Spinal cord (tissue), 9 donors: ENCODE measurements at regions not wholly inside any gene's neighbourhood (a gene's known extent, or its start where the extent isn't known, plus 50 kb on each side); places are given as distances from the start of the nearest gene placed in this dataset.
A peak's percentile ranks its signal among the peaks of the same experiment; 100 is the strongest.
"Not testable (repeated sequence)": the region's sequence is repeated elsewhere in the genome, so short reads cannot be mapped to it uniquely, and the experiment has no call there.

Experiments used
- DNase-seq, 6 donors: peaks; one replicate each; pipeline versions ENCODE4 v3.0.0 to v3.0.0-alpha.2; 2013 to 2015; ENCODE audit warnings: low spot score in 6 of 6, low read depth in 4 of 6
- H3K27ac ChIP-seq: one replicate; pipeline ENCODE4 v1.5.1; 2013; ENCODE audit warnings: low read depth, low read length, control low read depth
- H3K27me3 ChIP-seq: one replicate; pipeline ENCODE4 v1.6.1; 2013; ENCODE audit warnings: low read length; ENCODE audit not compliant: control insufficient read depth, insufficient read depth
- H3K36me3 ChIP-seq: one replicate; pipeline ENCODE4 v1.6.1; 2013; ENCODE audit warnings: low read length; ENCODE audit not compliant: control insufficient read depth, insufficient read depth
- H3K4me1 ChIP-seq: one replicate; pipeline ENCODE4 v1.6.1; 2013; ENCODE audit warnings: low read length; ENCODE audit not compliant: control insufficient read depth, insufficient read depth
- H3K4me3 ChIP-seq: one replicate; pipeline ENCODE4 v1.5.1; 2013; ENCODE audit warnings: low read depth, low read length, control low read depth
- H3K9me3 ChIP-seq: one replicate; pipeline ENCODE4 v1.6.1; 2013; ENCODE audit warnings: low read length; ENCODE audit not compliant: control insufficient read depth, insufficient read depth
- WGBS: methylation state at CpG from one replicate; pipeline ENCODE4 v1.1.5; 2013; ENCODE audit warnings: missing lambda C conversion rate; ENCODE audit not compliant: insufficient coverage; 5-methylcytosine and 5-hydroxymethylcytosine counted together
- donor health status: healthy.

DNA sequence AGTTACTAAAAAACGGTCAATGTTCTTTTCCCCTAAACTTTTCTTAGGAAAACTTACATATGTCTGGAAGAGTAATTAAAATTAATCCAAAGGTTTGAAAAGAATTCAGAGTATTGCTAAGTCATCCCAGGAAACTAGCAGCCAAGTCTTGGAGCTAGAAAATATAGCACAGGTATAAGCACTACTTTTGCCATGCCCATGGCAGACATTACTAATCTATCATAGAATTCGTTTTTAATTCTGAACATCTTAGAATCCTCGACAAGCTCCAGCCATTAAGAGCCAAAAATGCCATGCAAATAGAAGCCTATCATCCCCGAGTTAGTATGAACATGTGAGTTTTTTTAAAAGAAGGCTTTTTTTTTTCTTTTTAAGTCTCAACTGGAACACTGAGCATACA, 395.0 kb downstream of the ZEB2 start:
- H3K27ac ChIP-seq = no peak overlapping the region
- H3K36me3 ChIP-seq = no peaks in the 10 kb centered on the region
- no peaks in the 10 kb centered on the region for H3K27me3 ChIP-seq
- no peak overlapping the region for H3K4me3 ChIP-seq
- DNase-seq = no peak
- no peaks in the 10 kb centered on the region for H3K9me3 ChIP-seq
- no CpG with 5 or more reads among the region's 4 CpGs for WGBS
- no peaks in the 10 kb centered on the region for H3K4me1 ChIP-seq

DNA sequence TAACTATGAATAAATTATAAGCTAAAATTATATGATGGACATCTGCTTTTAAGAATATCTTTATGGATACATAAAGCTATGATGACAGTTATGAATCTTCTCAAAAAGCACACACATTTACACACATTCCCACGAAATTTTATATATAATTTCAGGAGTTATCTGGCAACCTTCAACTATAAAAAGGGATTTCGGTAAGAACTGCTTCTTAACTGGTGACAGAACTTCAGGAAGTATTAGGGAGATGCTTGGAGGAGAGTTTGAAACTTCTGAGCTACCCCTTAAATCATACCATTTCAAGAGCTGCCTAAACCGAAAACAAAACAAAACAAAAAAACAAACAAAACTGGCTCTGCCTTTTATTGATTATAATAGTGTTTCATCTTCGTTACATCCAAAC, 399.4 kb downstream of the ZEB2 start:
- H3K4me1 ChIP-seq = no peaks in the 10 kb centered on the region
- no peaks in the 10 kb centered on the region for H3K27me3 ChIP-seq
- H3K36me3 ChIP-seq = no peaks in the 10 kb centered on the region
- no peak overlapping the region for H3K27ac ChIP-seq
- no peak overlapping the region for H3K4me3 ChIP-seq
- WGBS = no CpG with 5 or more reads among the region's 4 CpGs
- DNase-seq = no peak
- H3K9me3 ChIP-seq = no peaks in the 10 kb centered on the region

DNA sequence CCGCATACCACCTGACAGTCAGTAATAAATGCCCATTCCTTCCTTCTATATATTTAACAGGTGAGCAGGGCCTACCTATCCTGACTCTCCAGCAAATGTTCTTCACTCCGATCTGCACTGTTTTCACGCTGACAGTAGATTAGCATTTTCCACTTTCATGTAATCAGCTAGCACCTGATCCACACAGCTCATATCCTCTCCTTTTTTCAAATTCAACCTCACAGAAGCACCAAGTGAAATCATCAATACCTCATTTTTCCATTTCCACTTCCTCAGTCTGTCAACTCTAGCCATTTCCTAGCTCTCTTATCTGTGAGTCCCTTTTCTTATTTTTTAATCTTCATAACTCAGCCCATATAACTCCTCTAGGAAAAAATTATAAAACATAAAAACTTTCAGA, 402.8 kb downstream of the ZEB2 start:
- Histone ChIP-seq H3K36me3 (no peaks in the 10 kb centered on the region), H3K27ac (no peak overlapping the region), H3K9me3 (no peaks in the 10 kb centered on the region), H3K4me1 (no peaks in the 10 kb centered on the region), H3K27me3 (no peaks in the 10 kb centered on the region), H3K4me3 (no peak overlapping the region)
- WGBS = 94% methylated on average over 3 of the region's 3 CpGs
- no peak for DNase-seq

DNA sequence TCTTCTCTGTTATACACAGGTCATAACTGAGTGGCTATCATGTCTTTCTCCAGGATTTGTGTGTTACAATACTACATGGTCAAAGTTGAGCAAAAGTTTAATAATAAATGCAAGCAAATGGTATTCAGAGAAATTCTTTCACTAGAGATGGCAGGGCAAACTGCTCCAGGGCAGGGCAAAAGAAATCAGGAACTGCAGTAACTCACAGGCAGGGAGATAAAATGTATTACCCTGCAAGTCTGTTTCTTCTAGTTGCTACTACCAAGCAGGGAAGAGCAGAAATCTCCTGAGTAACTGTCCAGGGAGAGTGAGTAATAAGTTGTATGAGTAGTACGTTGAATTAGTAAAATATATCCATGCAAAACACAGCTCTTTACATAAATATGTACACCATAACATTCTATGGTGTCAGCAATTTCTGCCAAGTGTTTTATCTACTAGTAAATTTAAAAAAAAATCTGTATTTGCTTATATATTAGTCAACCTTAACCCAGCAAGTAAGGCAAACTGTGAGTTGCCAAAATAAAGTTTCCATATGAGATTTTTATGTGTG, 404.1 kb downstream of the ZEB2 start:
- WGBS = no CpG with 5 or more reads among the region's 1 CpG
- H3K27ac ChIP-seq = no peak overlapping the region
- DNase-seq = no peak
- no peaks in the 10 kb centered on the region for H3K9me3 ChIP-seq
- H3K4me1 ChIP-seq = no peaks in the 10 kb centered on the region
- no peaks in the 10 kb centered on the region for H3K36me3 ChIP-seq
- H3K27me3 ChIP-seq = no peaks in the 10 kb centered on the region
- no peak overlapping the region for H3K4me3 ChIP-seq

DNA sequence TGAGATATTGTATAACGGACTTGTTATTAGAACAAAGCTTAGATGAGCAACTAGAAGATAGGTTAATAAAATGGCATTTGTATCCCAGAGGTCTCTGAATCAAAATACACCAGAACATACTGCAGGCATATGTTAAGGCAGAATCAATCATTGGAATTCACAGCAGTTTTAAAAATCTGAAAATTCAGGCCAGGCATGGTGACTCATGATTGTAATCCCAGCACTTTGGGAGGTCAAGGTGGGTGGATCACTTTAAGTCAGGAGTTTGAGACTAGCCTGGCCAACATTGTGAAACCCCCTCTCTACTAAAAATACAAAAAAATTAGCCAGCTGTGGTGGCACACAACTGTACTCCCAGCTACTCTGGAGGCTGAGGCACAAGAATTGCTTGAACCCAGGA, 405.2 kb downstream of the ZEB2 start:
- no peaks in the 10 kb centered on the region for H3K36me3 ChIP-seq
- no CpG with 5 or more reads among the region's 1 CpG for WGBS
- no peaks in the 10 kb centered on the region for H3K9me3 ChIP-seq
- DNase-seq = no peak
- H3K27me3 ChIP-seq = no peaks in the 10 kb centered on the region
- H3K27ac ChIP-seq = no peak overlapping the region
- no peak overlapping the region for H3K4me3 ChIP-seq
- no peaks in the 10 kb centered on the region for H3K4me1 ChIP-seq

DNA sequence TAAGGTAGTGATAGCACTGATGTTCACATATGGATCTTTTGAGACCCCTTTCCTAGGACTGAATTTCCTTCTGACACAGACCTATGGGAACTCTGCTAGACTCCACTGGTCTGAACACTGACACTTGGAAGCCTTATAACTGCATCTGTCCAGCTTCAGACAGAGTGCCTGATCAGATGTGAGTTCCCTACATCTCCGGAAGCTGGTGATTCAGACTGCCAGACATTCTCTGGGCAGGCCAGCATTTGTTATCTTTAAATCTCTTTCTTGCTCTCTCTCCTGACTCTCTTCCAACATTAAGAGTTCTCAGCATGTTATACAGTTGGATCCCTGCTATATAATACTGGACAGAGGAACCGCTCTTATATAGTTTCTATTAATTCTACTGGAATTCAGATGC, 408.5 kb downstream of the ZEB2 start:
- H3K4me3 ChIP-seq = no peak overlapping the region
- peaks cover 2% of the 10 kb centered on the region for H3K9me3 ChIP-seq
- no peaks in the 10 kb centered on the region for H3K4me1 ChIP-seq
- 100% methylated on average over 1 of the region's 2 CpGs for WGBS
- no peak overlapping the region for H3K27ac ChIP-seq
- no peaks in the 10 kb centered on the region for H3K27me3 ChIP-seq
- H3K36me3 ChIP-seq = no peaks in the 10 kb centered on the region
- DNase-seq = peak in 1 of 6 donors; percentile 10

DNA sequence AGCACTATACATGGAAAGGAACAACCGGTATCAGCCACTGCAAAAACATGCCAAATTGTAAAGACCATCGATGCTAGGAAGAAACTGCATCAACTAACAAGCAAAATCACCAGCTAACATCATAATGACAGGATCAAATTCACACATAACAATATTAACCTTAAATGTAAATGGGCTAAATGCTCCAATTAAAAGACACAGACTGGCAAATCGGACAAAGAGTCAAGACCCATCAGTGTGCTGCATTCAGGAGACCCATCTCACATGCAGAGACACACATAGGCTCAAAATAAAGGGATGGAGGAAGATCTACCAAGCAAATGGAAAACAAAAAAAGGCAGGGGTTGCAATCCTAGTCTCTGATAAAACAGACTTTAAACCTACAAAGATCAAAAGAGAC, 413.8 kb downstream of the ZEB2 start:
- H3K27ac ChIP-seq, H3K4me3 ChIP-seq, H3K36me3 ChIP-seq, H3K9me3 ChIP-seq, H3K4me1 ChIP-seq, H3K27me3 ChIP-seq, DNase-seq: not testable (repeated sequence)
- no CpG with 5 or more reads among the region's 3 CpGs for WGBS

DNA sequence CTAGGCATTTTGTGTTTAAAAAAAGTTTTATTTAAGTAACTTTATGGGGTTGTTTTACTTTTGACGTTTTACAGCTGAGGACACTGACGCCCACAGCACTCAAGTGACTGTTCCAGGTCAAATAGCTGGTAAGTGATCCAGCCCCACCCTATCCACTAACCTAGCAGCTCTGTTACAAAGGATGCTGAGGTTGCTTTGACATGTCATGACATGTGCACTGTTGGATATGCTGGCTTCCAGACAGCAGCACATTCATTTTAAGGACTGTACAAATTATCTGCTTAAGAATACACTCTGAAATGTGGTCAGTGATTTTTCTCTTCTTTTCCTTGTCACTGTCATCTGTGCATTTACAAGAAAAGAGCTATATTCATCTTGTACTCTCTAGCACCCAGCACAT, 417.5 kb downstream of the ZEB2 start:
- Histone ChIP-seq H3K27ac (no peak overlapping the region), H3K9me3 (peaks cover 4% of the 10 kb centered on the region), H3K36me3 (no peaks in the 10 kb centered on the region), H3K4me1 (no peaks in the 10 kb centered on the region), H3K27me3 (no peaks in the 10 kb centered on the region), H3K4me3 (no peak overlapping the region)
- WGBS = no CpG with 5 or more reads among the region's 2 CpGs
- no peak for DNase-seq

DNA sequence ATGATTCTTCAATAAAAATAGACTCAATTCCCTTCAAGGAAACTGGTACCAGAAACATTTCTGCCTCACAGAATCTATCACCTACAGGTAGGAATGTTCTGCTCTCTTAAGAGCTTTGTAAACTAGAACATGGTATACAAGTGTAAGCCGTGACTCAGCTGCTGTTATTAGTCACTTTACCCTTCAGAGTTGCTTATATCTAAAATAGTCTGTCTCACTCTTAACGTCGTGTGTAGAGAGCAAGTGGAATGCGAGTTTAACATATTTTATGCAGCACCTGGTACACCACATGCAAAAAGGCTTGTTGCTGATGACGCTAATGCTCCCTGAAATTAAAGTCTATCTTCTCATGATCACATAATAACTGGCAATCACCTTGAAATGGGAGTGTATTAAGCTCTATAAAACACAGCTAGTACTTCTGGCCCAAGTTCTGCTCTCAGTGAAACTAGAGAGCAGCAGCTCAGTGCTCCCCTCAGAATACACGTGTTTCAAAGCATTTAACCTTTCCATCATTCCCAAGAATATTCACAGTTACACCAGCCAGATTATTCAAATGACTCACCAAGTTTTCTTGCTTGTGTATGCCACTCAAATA, 420.0 kb downstream of the ZEB2 start:
- no peak overlapping the region for H3K27ac ChIP-seq

DNA sequence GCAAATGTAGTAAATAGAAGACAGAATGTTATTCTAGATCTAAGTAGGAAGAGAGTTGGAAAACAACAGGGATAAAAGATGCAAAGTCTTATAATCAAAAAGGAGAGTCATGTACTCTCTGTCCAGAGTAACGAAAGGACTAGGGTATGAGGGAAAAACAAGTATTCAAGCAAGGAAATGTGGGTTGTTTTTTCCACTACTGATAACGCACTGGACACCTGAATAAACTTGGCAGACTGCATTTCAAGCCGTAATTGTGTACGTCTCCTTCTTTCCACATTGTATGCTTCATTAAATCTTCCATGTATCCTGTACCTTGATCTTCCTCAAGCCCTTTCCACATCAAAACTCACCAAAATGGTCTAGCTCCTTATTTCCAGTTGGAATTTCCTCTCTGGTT, 420.6 kb downstream of the ZEB2 start:
- WGBS = 69% methylated on average over 3 of the region's 4 CpGs
- Histone ChIP-seq H3K27ac (no peak overlapping the region), H3K4me1 (no peaks in the 10 kb centered on the region), H3K9me3 (peaks cover 2% of the 10 kb centered on the region), H3K27me3 (no peaks in the 10 kb centered on the region), H3K4me3 (no peak overlapping the region), H3K36me3 (no peaks in the 10 kb centered on the region)
- DNase-seq = no peak

More for the DNA sequence above, 420.0 kb downstream of the ZEB2 start:
- 85% methylated on average over 2 of the region's 6 CpGs for WGBS
- DNase-seq = peak in 1 of 6 donors; percentile 27
- Histone ChIP-seq H3K4me3 (no peak overlapping the region), H3K9me3 (peaks cover 4% of the 10 kb centered on the region), H3K36me3 (no peaks in the 10 kb centered on the region), H3K27me3 (no peaks in the 10 kb centered on the region), H3K4me1 (no peaks in the 10 kb centered on the region)
